ENCODE measurements at regions not wholly inside any gene's neighbourhood (a gene's known extent, or its start where the extent isn't known, plus 50 kb on each side); places are given as distances from the start of the nearest gene placed in this dataset.

- TF ChIP-seq, protein P1, sequence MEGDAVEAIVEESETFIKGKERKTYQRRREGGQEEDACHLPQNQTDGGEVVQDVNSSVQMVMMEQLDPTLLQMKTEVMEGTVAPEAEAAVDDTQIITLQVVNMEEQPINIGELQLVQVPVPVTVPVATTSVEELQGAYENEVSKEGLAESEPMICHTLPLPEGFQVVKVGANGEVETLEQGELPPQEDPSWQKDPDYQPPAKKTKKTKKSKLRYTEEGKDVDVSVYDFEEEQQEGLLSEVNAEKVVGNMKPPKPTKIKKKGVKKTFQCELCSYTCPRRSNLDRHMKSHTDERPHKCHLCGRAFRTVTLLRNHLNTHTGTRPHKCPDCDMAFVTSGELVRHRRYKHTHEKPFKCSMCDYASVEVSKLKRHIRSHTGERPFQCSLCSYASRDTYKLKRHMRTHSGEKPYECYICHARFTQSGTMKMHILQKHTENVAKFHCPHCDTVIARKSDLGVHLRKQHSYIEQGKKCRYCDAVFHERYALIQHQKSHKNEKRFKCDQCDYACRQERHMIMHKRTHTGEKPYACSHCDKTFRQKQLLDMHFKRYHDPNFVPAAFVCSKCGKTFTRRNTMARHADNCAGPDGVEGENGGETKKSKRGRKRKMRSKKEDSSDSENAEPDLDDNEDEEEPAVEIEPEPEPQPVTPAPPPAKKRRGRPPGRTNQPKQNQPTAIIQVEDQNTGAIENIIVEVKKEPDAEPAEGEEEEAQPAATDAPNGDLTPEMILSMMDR (IDR thresholded peaks at IDR 0.05), result no peak
- TF ChIP-seq POLR2A (IDR thresholded peaks at IDR 0.05), result no peak
Measured at GRCh38 chr15:66954601-66955000, 110.8 kb upstream of the SMAD3 start.

All from body of pancreas (tissue), 4 donors.